Activated CD4-positive, CD25-positive, alpha-beta regulatory T cell treated with anti-CD3 and anti-CD28 coated beads, Interleukin-2, amount 50 U/mL, for 24 hours (primary cell): ENCODE measurements at regions not wholly inside any gene's neighbourhood (a gene's known extent, or its start where the extent isn't known, plus 50 kb on each side); places are given as distances from the start of the nearest gene placed in this dataset.
"Not testable (repeated sequence)": the region's sequence is repeated elsewhere in the genome, so short reads cannot be mapped to it uniquely, and the experiment has no call there.

ENCODE experiments used
- ATAC-seq, 2 donors: fragments of 150-1000 bp; cut with Tn5 transposase; one replicate each; pipeline ENCODE4 v1.10.0; 2021; ENCODE audit warnings: mild to moderate bottlenecking in 1 of 2, moderate library complexity in 1 of 2

GRCh38 chr6:94902974-94903628 is 674.2 kb upstream of the MANEA start:
- no peak for ATAC-seq

GRCh38 chr6:94899191-94899590 is 678.1 kb upstream of the MANEA start:
- no peak for ATAC-seq

- no peak for ATAC-seq
These were observed 683.0 kb upstream of the MANEA start for GRCh38 chr6:94894300-94894699.

- no peak for ATAC-seq
These were observed 684.0 kb upstream of the MANEA start for GRCh38 chr6:94893327-94893726.

- not testable (repeated sequence) for ATAC-seq
These were observed 703.5 kb upstream of the MANEA start for GRCh38 chr6:94873819-94874218.

GRCh38 chr6:94862112-94862511 is 715.2 kb upstream of the MANEA start:
- no peak for ATAC-seq

GRCh38 chr6:94859924-94860323 is 717.4 kb upstream of the MANEA start:
- ATAC-seq, result no peak

GRCh38 chr6:94856999-94857398 is 720.3 kb upstream of the MANEA start:
- ATAC-seq, result not testable (repeated sequence)

- ATAC-seq, result not testable (repeated sequence)
These were observed 726.0 kb upstream of the MANEA start for GRCh38 chr6:94851329-94851728.

GRCh38 chr6:94845742-94846141 is 731.6 kb upstream of the MANEA start:
- ATAC-seq, result no peak

GRCh38 chr6:94835264-94835663 is 742.1 kb upstream of the MANEA start:
- no peak for ATAC-seq

GRCh38 chr6:94813806-94814205 is 763.5 kb upstream of the MANEA start:
- no peak for ATAC-seq

GRCh38 chr6:94801344-94801743 is 776.0 kb upstream of the MANEA start:
- no peak for ATAC-seq

GRCh38 chr6:94785514-94785913 is 791.8 kb upstream of the MANEA start:
- no peak for ATAC-seq

- not testable (repeated sequence) for ATAC-seq
These were observed 792.3 kb upstream of the MANEA start for GRCh38 chr6:94785081-94785480.

GRCh38 chr6:94769197-94769596 is 808.1 kb upstream of the MANEA start:
- no peak for ATAC-seq

GRCh38 chr6:94751641-94752329 is 825.5 kb upstream of the MANEA start:
- ATAC-seq, result no peak

GRCh38 chr6:94736236-94736635 is 841.1 kb upstream of the MANEA start:
- ATAC-seq, result no peak

GRCh38 chr6:94735270-94735669 is 842.1 kb upstream of the MANEA start:
- no peak for ATAC-seq

GRCh38 chr6:94734751-94735150 is 842.6 kb upstream of the MANEA start:
- no peak for ATAC-seq

GRCh38 chr6:94733066-94733465 is 844.3 kb upstream of the MANEA start:
- ATAC-seq, result no peak

GRCh38 chr6:94727710-94728109 is 849.6 kb upstream of the MANEA start:
- no peak for ATAC-seq

- ATAC-seq, result no peak
These were observed 855.9 kb upstream of the MANEA start for GRCh38 chr6:94721459-94721858.

- no peak for ATAC-seq
These were observed 863.9 kb upstream of the MANEA start for GRCh38 chr6:94713446-94713845.

GRCh38 chr6:94698773-94699172 is 878.6 kb upstream of the MANEA start:
- ATAC-seq, result no peak
